ENCODE measurements at regions not wholly inside any gene's neighbourhood (a gene's known extent, or its start where the extent isn't known, plus 50 kb on each side); places are given as distances from the start of the nearest gene placed in this dataset.

DNA sequence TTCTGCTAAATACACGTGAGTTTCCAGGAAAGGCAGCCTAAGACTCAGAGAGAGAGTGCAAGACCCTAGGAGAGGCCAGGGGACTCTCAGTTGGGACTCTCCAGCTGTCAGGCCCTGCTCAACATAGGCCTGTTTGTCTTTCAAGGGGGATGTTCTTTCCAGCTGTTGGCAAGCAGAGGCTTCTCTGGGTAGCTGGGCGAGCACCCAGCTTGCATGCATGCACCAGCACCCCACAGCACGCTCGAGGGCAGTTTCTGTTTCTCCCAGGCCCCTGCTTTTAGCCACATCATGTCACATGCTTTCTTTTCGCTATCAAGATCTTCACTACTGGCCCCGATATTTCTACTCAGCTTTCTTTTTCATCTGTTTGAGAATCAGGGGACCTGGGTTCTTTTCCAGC is 479.3 kb upstream of the HS6ST1 start:
- Histone ChIP-seq H3K4me1 (ENCODE audit: insufficient read depth, low read length) (no peaks in the 10 kb centered on the region), H3K36me3 (ENCODE audit: low read depth, low read length) (no peaks in the 10 kb centered on the region), H3K27me3 (ENCODE audit: low read length) (no peaks in the 10 kb centered on the region), H3K27ac (ENCODE audit: low read length) (no peak overlapping the region), H3K9ac (ENCODE audit: low read length) (no peak overlapping the region), H2AFZ (ENCODE audit: low read length) (no peak overlapping the region), H3K4me2 (ENCODE audit: low read length) (no peak overlapping the region), H4K20me1 (ENCODE audit: low read length) (no peaks in the 10 kb centered on the region), H3K9me2 (replicated peaks; ENCODE audit: low read length) (no peaks in the 10 kb centered on the region), H3K9me3 (ENCODE audit: low read length) (no peaks in the 10 kb centered on the region), H3K4me3 (ENCODE audit: low read length) (no peak overlapping the region), H3F3A (ENCODE audit: low read length, unreplicated experiment) (no peaks in the 10 kb centered on the region), H3K79me2 (ENCODE audit: low read length) (no peaks in the 10 kb centered on the region)
- TF ChIP-seq EZH2phosphoT487 (IDR thresholded peaks at IDR 0.05; ENCODE audit: borderline replicate concordance, low read length) (no peak), EZH2 (IDR thresholded peaks at IDR 0.05; ENCODE audit: low read length, unreplicated experiment) (no peak)
- TF ChIP-seq, protein P1, sequence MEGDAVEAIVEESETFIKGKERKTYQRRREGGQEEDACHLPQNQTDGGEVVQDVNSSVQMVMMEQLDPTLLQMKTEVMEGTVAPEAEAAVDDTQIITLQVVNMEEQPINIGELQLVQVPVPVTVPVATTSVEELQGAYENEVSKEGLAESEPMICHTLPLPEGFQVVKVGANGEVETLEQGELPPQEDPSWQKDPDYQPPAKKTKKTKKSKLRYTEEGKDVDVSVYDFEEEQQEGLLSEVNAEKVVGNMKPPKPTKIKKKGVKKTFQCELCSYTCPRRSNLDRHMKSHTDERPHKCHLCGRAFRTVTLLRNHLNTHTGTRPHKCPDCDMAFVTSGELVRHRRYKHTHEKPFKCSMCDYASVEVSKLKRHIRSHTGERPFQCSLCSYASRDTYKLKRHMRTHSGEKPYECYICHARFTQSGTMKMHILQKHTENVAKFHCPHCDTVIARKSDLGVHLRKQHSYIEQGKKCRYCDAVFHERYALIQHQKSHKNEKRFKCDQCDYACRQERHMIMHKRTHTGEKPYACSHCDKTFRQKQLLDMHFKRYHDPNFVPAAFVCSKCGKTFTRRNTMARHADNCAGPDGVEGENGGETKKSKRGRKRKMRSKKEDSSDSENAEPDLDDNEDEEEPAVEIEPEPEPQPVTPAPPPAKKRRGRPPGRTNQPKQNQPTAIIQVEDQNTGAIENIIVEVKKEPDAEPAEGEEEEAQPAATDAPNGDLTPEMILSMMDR (conservative IDR thresholded peaks at IDR 0.05; ENCODE audit: low read depth, low read length) = no peak
- POLR2A ChIA-PET (ENCODE audit: unreplicated experiment) = no interaction called here
- no TSS peak for BruUV-seq (replicated peaks)
- CTCF ChIA-PET = no interaction called here
- ATAC-seq = no peak
- intact Hi-C loops (cut with micrococcal nuclease) = no loop called here
- no peak for DNase-seq

DNA sequence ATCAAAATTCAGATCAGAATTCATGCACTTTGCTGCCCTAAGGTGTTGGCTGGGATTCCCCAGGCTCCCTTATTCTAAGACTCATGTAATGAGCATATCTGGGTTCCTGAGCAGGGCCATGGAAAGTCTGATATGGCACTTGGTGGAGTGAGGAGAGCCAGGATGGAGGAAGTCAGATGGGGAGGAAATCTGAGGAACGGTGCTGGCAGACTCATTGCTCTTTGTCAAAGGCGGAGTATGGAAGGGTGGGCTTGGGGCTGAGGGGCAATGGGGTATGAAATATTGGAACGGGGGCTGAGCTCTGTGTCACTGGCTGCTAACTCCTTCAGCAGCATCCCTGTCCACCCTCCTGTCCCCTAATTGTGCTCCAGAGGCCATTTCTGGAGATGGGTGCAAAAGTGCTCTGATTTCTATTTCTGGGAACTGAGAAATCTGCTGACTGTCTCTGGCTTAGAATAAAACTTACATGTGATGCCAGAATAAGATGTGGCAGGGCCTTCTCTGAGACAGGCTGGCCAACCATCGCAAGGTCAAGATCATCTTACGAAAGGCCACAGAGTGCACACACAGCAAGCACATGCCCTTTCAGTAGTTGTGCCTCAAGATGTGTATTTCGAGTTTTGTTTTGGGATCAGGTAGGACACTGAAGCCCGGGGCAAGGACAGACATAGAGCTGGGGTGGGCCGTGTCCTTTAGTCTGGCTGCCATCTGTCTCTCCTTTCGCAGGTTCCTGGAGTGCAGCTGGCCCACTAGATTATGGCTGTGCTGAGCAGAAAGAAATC is 480.0 kb upstream of the HS6ST1 start:
- no TSS peak for BruUV-seq (replicated peaks)
- CTCF ChIA-PET = no interaction called here
- Histone ChIP-seq H3K36me3 (ENCODE audit: low read depth, low read length) (no peaks in the 10 kb centered on the region), H3K4me3 (ENCODE audit: low read length) (no peak overlapping the region), H3K4me2 (ENCODE audit: low read length) (no peak overlapping the region), H3K9me3 (ENCODE audit: low read length) (no peaks in the 10 kb centered on the region), H3K9me2 (replicated peaks; ENCODE audit: low read length) (no peaks in the 10 kb centered on the region), H3K4me1 (ENCODE audit: insufficient read depth, low read length) (no peaks in the 10 kb centered on the region), H4K20me1 (ENCODE audit: low read length) (no peaks in the 10 kb centered on the region), H3K27ac (ENCODE audit: low read length) (no peak overlapping the region), H3K9ac (ENCODE audit: low read length) (no peak overlapping the region), H3K79me2 (ENCODE audit: low read length) (no peaks in the 10 kb centered on the region), H2AFZ (ENCODE audit: low read length) (no peak overlapping the region), H3K27me3 (ENCODE audit: low read length) (no peaks in the 10 kb centered on the region), H3F3A (ENCODE audit: low read length, unreplicated experiment) (no peaks in the 10 kb centered on the region)
- TF ChIP-seq EZH2phosphoT487 (IDR thresholded peaks at IDR 0.05; ENCODE audit: borderline replicate concordance, low read length) (no peak), EZH2 (IDR thresholded peaks at IDR 0.05; ENCODE audit: low read length, unreplicated experiment) (no peak)
- TF ChIP-seq, protein P1 (conservative IDR thresholded peaks at IDR 0.05; ENCODE audit: low read depth, low read length) = no peak
- ATAC-seq = no peak
- POLR2A ChIA-PET (ENCODE audit: unreplicated experiment) = no interaction called here
- DNase-seq = no peak
- intact Hi-C loops (cut with micrococcal nuclease) = no loop called here

DNA sequence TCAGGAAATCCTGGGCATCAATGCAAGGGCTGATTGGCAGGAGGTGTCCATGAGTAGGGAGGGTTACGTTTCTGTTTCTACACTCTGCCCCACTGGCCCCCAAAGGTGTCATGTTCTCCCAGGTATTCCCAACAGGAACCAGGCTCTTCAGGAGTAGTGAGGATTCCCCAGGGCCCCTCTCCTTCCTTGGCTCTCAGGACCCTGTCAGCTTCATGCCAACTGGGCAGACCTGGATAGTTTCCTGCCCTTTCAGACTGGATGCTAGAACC is 480.6 kb upstream of the HS6ST1 start:
- Histone ChIP-seq H3F3A (ENCODE audit: low read length, unreplicated experiment) (no peaks in the 10 kb centered on the region), H3K36me3 (ENCODE audit: low read depth, low read length) (no peaks in the 10 kb centered on the region), H4K20me1 (ENCODE audit: low read length) (no peaks in the 10 kb centered on the region), H3K9me3 (ENCODE audit: low read length) (no peaks in the 10 kb centered on the region), H3K27me3 (ENCODE audit: low read length) (no peaks in the 10 kb centered on the region), H3K79me2 (ENCODE audit: low read length) (no peaks in the 10 kb centered on the region), H2AFZ (ENCODE audit: low read length) (no peak overlapping the region), H3K4me1 (ENCODE audit: insufficient read depth, low read length) (no peaks in the 10 kb centered on the region), H3K9ac (ENCODE audit: low read length) (no peak overlapping the region), H3K9me2 (replicated peaks; ENCODE audit: low read length) (no peaks in the 10 kb centered on the region), H3K4me3 (ENCODE audit: low read length) (no peak overlapping the region), H3K27ac (ENCODE audit: low read length) (no peak overlapping the region), H3K4me2 (ENCODE audit: low read length) (no peak overlapping the region)
- intact Hi-C loops (cut with micrococcal nuclease) = no loop called here
- CTCF ChIA-PET = no interaction called here
- POLR2A ChIA-PET (ENCODE audit: unreplicated experiment) = no interaction called here
- ATAC-seq = no peak
- no TSS peak for BruUV-seq (replicated peaks)
- no peak for TF ChIP-seq EZH2 (IDR thresholded peaks at IDR 0.05; ENCODE audit: low read length, unreplicated experiment)
- TF ChIP-seq, protein P1 (conservative IDR thresholded peaks at IDR 0.05; ENCODE audit: low read depth, low read length) = no peak
- no peak for TF ChIP-seq EZH2phosphoT487 (IDR thresholded peaks at IDR 0.05; ENCODE audit: borderline replicate concordance, low read length)
- no peak for DNase-seq
